GM12865 (cell line): ENCODE measurements at regions not wholly inside any gene's neighbourhood (a gene's known extent, or its start where the extent isn't known, plus 50 kb on each side); places are given as distances from the start of the nearest gene placed in this dataset.
"Not testable (repeated sequence)": the region's sequence is repeated elsewhere in the genome, so short reads cannot be mapped to it uniquely, and the experiment has no call there.

ENCODE experiments used
- DNase-seq: peaks from one replicate; pipeline ENCODE4 v3.0.0; 2010; ENCODE audit warnings: low read depth
- H3K4me3 ChIP-seq: 2 replicates; pipeline ENCODE4 v1.5.1; 2011; ENCODE audit warnings: mild to moderate bottlenecking, low read depth, low read length, control low read depth
- CTCF ChIP-seq: IDR thresholded peaks from 2 replicates; pipeline ENCODE4 v1.5.1; 2011; ENCODE audit warnings: low read length, control low read depth, low read depth, inconsistent platforms; ENCODE audit not compliant: insufficient read depth; ENCODE audit errors: missing control alignments

DNA sequence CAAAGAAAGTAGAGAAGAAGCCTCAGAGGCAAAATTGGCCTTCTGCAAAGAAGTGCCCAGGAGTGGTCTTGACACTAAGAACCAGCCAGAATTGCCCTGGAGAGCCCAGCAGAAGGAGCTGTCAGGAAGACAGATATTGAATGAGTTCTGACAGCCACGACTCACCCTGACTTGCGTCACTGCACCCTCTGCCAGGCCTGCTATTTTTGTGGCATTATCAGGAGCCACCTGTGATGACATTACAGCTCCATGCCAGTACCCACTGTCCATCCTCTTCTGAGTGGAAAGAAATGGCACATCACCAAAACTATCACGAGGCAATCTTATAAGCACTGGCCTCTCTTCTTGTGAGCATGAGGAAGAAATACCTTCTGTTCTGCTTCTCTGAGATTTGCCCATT is 67.7 kb downstream of the SMIM20 start:
- TF ChIP-seq CTCF = no peak
- DNase-seq = no peak

GRCh38 chr4:25982962-25983361 is 68.9 kb downstream of the SMIM20 start:
- DNase-seq = no peak
- no peak overlapping the region for H3K4me3 ChIP-seq

More for the DNA sequence above, 67.7 kb downstream of the SMIM20 start:
- H3K4me3 ChIP-seq = no peak overlapping the region

DNA sequence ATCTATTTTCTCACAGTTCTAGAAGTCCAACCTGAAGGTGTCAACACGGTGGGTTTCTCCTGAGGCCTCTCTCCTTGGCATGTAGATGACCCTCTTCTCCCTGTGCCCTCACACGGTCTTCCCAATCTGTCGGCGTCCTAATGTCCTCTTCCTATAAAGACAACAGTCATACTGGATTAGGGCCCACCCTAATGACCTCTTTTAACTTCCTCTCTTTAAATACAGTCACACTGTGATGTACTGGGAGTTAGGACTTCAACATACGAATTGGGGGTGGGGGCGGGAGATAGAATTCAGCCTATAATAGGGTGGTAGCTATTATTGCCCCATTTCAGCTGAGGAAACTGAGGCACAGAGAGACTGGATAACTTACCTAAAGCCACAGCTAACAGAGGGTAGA is 70.2 kb downstream of the SMIM20 start:
- no peak for TF ChIP-seq CTCF
- DNase-seq = no peak
- no peak overlapping the region for H3K4me3 ChIP-seq

More at GRCh38 chr4:25982962-25983361, 68.9 kb downstream of the SMIM20 start:
- no peak for TF ChIP-seq CTCF

DNA sequence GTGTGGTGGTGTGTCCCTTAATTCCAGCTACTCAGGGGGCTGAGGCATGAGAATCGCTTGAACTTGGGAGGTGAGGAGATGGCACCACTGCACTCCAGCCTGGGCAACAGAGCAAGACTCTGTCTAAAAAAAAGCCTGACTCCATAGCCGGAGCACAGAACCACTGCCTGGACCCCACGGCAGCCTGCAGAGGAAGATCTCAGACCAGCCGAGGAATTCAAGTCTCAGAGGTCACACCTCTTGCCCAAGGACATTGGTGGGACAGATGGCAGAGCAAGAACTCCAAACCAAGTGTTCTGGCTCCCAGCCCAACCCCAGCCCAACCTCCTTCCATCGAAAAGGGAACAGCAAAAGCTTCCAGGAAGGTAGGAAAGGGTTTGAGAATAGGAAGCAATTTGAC is 70.8 kb downstream of the SMIM20 start:
- no peak for TF ChIP-seq CTCF
- no peak for DNase-seq
- no peak overlapping the region for H3K4me3 ChIP-seq

- no peak for DNase-seq
- no peak for TF ChIP-seq CTCF
- no peak overlapping the region for H3K4me3 ChIP-seq
Observed at GRCh38 chr4:25986807-25987206, 72.8 kb downstream of the SMIM20 start.

- H3K4me3 ChIP-seq = no peak overlapping the region
- no peak for TF ChIP-seq CTCF
- no peak for DNase-seq
Observed at GRCh38 chr4:25991340-25991739, 77.3 kb downstream of the SMIM20 start.

- no peak overlapping the region for H3K4me3 ChIP-seq
- peak; percentile 64 for DNase-seq
Observed at GRCh38 chr4:25993395-25994185, 79.6 kb downstream of the SMIM20 start.

GRCh38 chr4:25994577-25994976 is 80.6 kb downstream of the SMIM20 start:
- not testable (repeated sequence) for H3K4me3 ChIP-seq, DNase-seq

More at GRCh38 chr4:25993395-25994185, 79.6 kb downstream of the SMIM20 start:
- TF ChIP-seq CTCF = peak; percentile 42
